ENCODE measurements at regions not wholly inside any gene's neighbourhood (a gene's known extent, or its start where the extent isn't known, plus 50 kb on each side); places are given as distances from the start of the nearest gene placed in this dataset.

GRCh38 chr22:23392420-23393121 is 187.5 kb downstream of the IGLL1 start:
- intact Hi-C loops (cut with DNase I) = no loop called here
- no peak overlapping the region for H3K4me3 ChIP-seq
- H3K36me3 ChIP-seq = no peaks in the 10 kb centered on the region
- no peak overlapping the region for H3K27ac ChIP-seq
- H3K27me3 ChIP-seq = no peaks in the 10 kb centered on the region
- TF ChIP-seq POLR2AphosphoS5 (IDR thresholded peaks at IDR 0.05) (no peak), EP300 (IDR thresholded peaks at IDR 0.05) (no peak), POLR2A (IDR thresholded peaks at IDR 0.05) (no peak)
- TF ChIP-seq, protein P1, sequence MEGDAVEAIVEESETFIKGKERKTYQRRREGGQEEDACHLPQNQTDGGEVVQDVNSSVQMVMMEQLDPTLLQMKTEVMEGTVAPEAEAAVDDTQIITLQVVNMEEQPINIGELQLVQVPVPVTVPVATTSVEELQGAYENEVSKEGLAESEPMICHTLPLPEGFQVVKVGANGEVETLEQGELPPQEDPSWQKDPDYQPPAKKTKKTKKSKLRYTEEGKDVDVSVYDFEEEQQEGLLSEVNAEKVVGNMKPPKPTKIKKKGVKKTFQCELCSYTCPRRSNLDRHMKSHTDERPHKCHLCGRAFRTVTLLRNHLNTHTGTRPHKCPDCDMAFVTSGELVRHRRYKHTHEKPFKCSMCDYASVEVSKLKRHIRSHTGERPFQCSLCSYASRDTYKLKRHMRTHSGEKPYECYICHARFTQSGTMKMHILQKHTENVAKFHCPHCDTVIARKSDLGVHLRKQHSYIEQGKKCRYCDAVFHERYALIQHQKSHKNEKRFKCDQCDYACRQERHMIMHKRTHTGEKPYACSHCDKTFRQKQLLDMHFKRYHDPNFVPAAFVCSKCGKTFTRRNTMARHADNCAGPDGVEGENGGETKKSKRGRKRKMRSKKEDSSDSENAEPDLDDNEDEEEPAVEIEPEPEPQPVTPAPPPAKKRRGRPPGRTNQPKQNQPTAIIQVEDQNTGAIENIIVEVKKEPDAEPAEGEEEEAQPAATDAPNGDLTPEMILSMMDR (IDR thresholded peaks at IDR 0.05) = no peak
- H3K9me3 ChIP-seq = no peaks in the 10 kb centered on the region
- 86% methylated on average over 11 of the region's 11 CpGs for WGBS, 2 donors
- no peaks in the 10 kb centered on the region for H3K4me1 ChIP-seq
- DNase-seq = peak; percentile 51

DNA sequence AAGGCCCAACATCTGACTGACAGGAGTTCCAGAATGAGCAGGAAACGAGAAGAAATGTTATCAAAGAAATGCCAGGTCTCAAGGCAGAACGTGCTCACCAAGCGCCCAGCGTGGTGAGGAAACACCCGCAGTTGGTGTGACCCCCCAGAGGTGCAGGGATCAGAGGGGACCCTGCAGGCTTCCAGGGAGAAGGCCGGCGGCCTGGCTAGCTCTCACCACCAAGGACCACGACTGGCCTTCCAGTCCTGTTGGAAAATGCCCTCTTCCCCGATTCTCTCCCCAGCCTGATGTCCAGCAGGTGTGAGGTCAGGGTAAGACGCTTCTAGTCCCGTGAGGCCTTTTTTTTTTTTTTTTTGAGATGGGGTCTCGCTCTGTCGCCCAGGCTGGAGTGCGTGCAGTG is 189.1 kb downstream of the IGLL1 start:
- H3K27me3 ChIP-seq = peaks cover 0 to 5% (median 0%) of the 10 kb centered on the region in 3 donors
- no peak for TF ChIP-seq POLR2A (IDR thresholded peaks at IDR 0.05)
- TF ChIP-seq EP300 (IDR thresholded peaks at IDR 0.05) = no peak
- no peak for TF ChIP-seq POLR2AphosphoS5 (IDR thresholded peaks at IDR 0.05)
- TF ChIP-seq, protein P1 (IDR thresholded peaks at IDR 0.05) = no peak
- intact Hi-C loops (cut with DNase I) = no loop called here
- peak; percentile 34 for DNase-seq
- H3K27ac ChIP-seq = no peak overlapping the region
- H3K9me3 ChIP-seq = no peaks in the 10 kb centered on the region
- no peaks in the 10 kb centered on the region for H3K36me3 ChIP-seq
- 84 to 92% methylated on average over 14 of the region's 14 CpGs for WGBS, 2 donors
- H3K4me3 ChIP-seq = no peak overlapping the region
- no peaks in the 10 kb centered on the region for H3K4me1 ChIP-seq

GRCh38 chr22:23389271-23390071 is 190.6 kb downstream of the IGLL1 start:
- H3K4me3 ChIP-seq = no peak overlapping the region
- TF ChIP-seq EP300 (IDR thresholded peaks at IDR 0.05) = no peak
- TF ChIP-seq POLR2AphosphoS5 (IDR thresholded peaks at IDR 0.05) = no peak
- TF ChIP-seq, protein P1 (IDR thresholded peaks at IDR 0.05) = no peak
- no peak for TF ChIP-seq POLR2A (IDR thresholded peaks at IDR 0.05)
- 71 to 74% methylated on average over 21 of the region's 21 CpGs for WGBS, 2 donors
- intact Hi-C loops (cut with DNase I) = loop anchor here (5.0 to 10.0 kb wide), 3 partner anchors 148 to 435 kb away; no protein-coding TSS in a partner anchor
- H3K36me3 ChIP-seq = no peaks in the 10 kb centered on the region
- peaks cover 0 to under 1% (median 0%) of the 10 kb centered on the region in 4 donors for H3K4me1 ChIP-seq
- H3K27ac ChIP-seq = no peak overlapping the region
- peak; percentile 58 for DNase-seq
- no peaks in the 10 kb centered on the region for H3K9me3 ChIP-seq
- H3K27me3 ChIP-seq = peaks cover 0 to 5% (median 0%) of the 10 kb centered on the region in 3 donors

DNA sequence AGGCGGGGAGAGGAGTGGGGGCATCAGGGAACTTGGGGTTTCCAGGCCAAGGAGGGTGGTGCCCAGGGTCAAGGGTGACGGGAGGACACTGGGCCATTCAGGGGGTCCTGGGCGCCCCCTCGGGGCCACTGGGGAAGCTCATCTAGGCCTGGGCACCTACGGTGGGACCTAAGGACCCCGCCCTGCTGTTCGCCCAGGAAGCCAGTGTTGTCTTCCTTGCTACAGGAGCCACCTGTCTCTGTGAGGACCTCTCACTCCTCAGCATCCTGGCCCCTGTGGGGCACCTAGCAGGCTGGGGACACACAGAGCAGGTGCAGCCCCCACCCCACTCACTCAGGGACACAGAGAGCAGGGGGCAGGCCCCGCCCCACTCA is 191.6 kb downstream of the IGLL1 start:
- intact Hi-C loops (cut with DNase I) = loop anchor here (5.0 to 10.0 kb wide), 3 partner anchors 149 to 434 kb away; no protein-coding TSS in a partner anchor
- WGBS, 2 donors = 78 to 86% methylated on average over 8 of the region's 8 CpGs
- TF ChIP-seq POLR2A (IDR thresholded peaks at IDR 0.05) (no peak), EP300 (IDR thresholded peaks at IDR 0.05) (no peak), POLR2AphosphoS5 (IDR thresholded peaks at IDR 0.05) (no peak)
- TF ChIP-seq, protein P1 (IDR thresholded peaks at IDR 0.05) = no peak

More for the DNA sequence above, 191.6 kb downstream of the IGLL1 start:
- Histone ChIP-seq H3K4me1 (peaks cover 0 to 8% (median 0%) of the 10 kb centered on the region in 4 donors), H3K9me3 (no peaks in the 10 kb centered on the region), H3K27ac (no peak overlapping the region), H3K27me3 (peaks cover 0 to 5% (median 0%) of the 10 kb centered on the region in 3 donors), H3K36me3 (no peaks in the 10 kb centered on the region), H3K4me3 (no peak overlapping the region)
- peak; percentile 59 for DNase-seq

All from sigmoid colon (tissue), 6 donors.